ENCODE measurements at regions not wholly inside any gene's neighbourhood (a gene's known extent, or its start where the extent isn't known, plus 50 kb on each side); places are given as distances from the start of the nearest gene placed in this dataset.

DNA sequence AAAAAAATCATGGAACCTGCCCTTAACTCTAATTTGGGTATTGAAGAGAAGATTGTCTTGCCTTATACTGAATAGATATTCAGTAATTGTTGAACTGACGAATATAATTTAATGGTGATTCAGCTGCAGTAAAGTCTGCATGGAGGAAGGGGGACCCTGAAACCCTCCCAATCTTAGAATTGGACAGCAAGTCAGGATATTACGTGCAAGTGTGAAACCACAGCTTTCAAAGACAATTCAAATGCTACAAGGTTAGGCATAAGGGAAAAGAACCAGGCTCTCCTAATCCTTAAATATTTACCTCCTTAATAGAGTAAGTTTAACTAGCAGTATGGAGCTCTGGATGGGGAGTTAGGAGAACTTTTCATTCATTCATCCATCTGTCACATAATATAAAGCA lies 226.9 kb upstream of the TNP1 start:
- DNase-seq (ENCODE audit: low read depth) = no peak

DNA sequence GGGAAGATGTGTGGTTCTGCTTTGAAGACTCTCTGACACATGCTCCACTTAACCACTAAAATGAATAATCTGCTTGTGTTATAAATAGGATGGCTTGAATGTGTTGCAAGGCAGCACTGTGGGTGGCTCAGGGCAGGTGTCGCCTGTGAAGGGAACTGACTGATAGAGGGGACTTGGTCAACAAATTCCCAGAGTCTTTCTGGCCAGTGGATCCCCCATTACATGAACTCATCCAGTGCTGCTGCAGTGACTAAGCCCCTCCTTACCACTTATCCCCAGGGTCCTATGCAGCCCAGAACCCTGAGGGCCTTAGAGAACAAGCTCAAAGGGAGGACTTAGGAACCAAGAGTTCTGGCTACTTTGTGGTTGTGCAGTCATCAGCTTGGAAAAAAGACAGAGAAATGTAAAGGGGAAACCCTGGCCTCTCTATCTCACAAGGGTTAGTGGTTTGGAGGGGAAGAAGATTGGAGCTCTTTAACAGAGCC lies 226.2 kb upstream of the TNP1 start:
- no peak for DNase-seq (ENCODE audit: low read depth)

DNA sequence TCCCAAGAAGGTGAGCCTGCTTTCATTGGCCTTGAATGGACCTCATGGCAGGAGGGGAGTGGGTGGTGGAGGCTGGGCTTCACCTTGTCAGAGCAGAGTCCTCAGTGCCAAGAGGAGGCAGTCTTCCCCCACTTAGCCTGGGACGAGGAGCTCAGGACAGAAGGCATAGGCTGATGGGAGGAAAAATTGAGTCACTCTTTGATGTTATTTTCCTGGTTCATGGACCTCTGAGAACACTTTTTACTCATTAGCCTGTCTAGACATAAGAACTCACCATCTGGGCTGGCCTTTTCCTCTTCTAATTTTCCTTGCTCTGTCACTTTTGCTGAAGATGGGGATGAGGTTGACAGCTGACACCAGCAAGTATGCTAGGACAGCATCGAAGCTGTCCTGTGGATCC lies 225.7 kb upstream of the TNP1 start:
- DNase-seq (ENCODE audit: low read depth) = no peak

DNA sequence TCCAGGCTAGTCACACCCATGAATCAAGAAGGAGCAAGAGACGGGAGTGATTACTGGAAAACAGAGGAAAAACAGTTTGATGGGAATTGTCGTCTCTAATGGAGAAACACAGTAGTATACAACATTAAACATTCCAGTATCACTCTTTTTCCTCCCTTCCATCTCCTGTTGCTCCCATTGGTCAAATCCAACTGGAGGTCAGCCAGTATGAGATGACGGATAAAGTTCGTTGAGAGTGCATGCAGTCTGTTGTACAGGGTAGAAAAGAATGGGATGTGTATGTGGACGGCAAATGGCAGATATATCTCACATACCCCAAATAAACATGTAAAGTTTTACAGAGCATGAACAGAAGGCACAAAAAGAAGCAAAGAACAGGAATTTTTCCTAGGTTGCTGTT lies 221.9 kb upstream of the TNP1 start:
- DNase-seq (ENCODE audit: low read depth) = no peak

DNA sequence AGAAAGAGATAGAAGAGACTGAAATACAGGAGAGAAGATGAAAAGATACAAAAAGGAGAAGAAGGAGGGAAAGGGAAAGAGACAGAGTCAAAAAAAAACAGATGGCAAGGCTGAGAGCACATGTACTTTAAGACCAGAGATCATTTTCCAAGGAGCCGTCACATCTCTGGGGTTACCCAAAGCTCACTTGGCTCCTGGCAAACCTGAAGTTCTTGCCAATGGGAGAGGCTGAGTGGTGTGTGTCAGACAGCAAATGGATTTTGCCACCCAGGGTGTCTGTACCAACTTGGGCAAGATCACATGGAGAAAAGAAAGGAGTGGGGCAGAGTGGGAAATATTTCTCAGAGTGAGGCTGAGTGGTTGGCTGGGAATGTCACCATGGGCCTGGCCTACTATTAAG lies 219.3 kb upstream of the TNP1 start:
- no peak for DNase-seq (ENCODE audit: low read depth)

DNA sequence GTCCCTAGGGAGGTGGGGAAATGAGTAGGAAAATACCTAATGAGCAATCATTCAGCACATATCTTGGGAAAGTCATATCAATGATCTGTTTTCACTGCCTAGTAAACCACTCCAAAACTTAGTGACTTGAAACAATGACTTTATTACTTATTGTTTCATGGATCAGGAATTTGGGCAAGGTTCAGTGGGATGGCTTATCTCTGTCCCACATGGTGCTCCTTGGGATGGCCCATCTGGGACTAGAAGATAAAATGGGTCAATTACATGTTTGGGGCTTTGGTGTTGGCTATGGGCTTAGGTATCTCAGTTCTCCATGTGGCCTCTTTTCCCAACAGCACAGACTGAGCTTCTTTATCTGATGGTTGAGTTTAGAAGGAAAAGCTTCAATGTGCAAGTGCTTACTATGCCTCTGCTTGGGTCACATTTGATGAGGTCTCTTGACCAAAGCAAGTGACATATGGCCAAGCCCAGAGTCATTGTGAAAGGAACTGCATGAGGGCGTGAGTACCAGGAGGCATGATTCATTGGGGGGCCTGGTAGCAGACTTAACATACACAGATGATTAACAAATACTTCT lies 218.1 kb upstream of the TNP1 start:
- no peak for DNase-seq (ENCODE audit: low read depth)

DNA sequence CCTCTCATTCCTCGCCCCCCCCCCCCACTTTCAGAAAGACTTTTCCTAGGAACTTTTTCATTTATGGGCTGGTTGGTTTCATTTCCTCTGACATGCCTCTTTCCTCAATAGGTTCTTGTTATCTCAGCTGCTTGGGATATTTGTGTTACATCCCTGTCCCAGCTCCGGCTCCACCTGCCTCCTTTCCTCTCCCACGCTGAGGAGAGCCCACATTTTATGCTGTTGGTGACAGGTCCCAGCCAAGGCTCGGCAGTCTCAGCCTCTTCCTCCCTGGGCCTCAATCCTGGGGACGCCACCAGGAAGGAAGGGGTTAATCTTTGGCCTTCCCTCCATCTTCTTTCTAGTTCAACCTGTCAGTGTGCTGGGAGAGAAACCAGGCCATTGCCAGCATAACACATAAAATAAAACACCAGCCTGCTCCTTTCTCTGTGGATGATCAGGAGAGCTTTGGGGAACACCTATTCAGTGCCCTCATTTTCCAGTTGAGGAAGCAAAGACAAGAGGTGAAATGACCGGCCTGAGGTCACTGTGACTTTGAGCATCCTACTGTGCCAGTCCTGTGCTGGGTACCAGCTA lies 216.9 kb upstream of the TNP1 start:
- no peak for DNase-seq (ENCODE audit: low read depth)

DNA sequence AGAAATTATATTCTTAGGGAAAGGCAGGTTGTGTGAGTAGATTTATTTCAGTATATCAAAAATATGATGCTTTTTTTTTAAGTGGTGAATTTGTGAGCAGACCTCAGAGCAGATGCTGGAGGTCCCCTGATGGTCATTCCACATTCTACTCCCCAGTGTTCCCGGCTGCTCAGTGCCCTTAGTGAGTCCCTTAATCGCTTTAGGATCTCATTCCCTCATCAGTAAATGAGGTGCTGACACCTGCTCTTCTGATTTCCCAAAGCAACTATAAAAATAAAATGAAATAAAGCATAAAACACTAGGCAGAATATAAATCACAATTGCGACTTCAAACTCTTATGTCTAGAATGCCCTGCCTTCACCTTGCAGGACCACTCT lies 216.2 kb upstream of the TNP1 start:
- DNase-seq (ENCODE audit: low read depth) = no peak

DNA sequence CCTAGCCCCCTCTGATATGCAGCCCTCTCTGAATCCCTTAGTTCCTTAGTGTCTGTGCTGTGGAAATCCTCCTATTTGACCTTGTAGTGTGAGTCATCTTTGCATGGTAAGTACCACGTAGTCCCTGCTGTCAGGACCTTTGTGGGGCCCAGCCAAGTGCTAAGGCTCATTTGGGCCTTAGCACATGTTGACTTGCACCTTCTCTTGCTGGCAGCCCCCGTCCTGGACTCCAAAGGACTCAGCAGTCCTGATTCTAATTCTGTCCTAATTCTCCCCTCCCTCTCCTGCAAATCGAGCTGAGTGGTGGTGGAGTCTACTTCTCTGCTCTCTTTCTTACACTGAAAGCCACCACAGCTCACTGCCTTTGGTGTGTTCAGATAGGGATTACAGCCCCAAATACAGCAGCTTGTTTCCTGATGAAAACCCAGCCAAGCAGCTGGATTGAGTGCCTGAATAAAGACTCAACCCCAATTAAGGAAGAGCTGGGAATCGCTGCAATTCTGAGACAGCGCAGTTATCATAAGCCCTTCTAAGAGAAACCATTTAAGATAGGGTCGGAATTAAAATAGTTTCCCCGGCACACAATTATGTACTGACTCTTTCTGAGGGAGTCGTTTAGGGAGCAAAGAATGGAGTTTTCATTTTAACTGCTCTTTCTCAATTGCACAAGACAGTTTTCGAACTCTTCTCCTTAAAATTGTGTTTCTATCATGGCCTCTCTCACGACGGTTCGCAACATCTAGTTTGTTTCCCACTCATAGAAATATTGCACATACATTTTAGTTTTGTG lies 215.6 kb upstream of the TNP1 start:
- no peak for DNase-seq (ENCODE audit: low read depth)

DNA sequence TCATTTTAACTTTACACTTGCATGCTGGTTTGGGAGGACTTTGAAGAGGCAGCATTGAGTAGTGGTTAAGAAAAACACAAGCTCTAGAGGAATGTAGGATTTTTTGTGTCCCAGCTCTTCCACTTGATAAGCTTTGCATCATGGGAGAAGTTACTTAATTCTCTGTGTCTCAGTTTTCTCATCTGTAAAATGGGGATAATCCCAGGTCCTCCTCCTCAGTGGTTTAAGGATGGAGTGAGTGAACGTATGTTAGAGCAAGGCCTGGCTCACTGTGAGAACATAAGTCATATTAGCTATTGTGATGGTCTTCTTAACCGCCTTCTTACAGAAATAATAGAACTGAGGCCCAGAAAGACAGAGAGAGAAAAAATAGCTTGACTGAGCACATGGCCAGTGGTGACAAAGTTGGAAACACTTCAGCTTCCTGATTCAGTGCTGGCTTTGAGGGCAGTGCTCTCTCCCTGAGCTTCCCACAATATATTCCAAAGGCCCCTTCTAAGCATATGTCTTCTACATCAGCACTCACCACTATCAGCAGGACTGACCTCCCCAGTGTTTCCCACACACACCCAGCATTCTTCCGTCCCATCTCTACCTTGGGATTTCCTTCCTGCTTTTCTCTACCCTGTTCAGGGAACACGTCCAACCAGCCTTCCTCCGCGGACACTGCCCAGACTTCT lies 214.9 kb upstream of the TNP1 start:
- no peak for DNase-seq (ENCODE audit: low read depth)

DNA sequence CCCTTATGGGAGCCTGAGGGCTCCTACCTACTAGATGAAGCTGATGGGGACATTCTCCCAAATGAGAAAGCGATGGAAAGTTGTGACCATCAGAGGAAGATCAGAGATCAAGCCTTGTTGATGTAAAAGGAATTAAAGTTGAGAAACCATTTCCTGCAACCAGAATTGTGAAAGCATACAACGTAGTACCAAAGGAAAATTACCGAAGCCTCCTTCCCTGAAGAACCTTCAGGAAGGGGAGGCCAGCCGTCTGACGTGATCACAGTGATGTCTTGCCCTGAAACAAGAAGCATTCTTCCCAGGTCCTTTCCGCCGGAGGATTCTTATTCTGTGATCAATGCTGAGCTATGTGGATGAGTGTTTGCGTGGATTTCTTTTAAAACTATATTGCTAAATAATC lies 211.6 kb upstream of the TNP1 start:
- DNase-seq (ENCODE audit: low read depth) = no peak

DNA sequence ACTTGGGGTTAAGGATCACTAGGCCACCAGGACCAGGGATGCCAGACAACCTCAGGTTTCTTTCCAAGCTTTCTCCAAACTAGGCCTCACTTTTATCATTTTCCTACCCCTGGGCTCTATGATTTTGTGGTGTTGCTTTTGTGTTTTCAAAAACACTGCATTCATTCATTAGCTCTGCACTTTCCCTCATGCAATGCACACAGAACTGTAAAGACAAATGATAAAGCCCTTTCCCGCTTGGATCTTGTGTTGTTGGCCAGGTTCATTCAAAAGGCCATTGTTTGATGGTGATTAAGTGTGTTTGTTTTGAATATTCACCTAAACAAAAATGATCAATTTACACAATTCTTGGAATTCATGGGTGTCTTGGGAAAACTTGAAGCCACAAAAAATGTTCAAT lies 210.7 kb upstream of the TNP1 start:
- no peak for DNase-seq (ENCODE audit: low read depth)

DNA sequence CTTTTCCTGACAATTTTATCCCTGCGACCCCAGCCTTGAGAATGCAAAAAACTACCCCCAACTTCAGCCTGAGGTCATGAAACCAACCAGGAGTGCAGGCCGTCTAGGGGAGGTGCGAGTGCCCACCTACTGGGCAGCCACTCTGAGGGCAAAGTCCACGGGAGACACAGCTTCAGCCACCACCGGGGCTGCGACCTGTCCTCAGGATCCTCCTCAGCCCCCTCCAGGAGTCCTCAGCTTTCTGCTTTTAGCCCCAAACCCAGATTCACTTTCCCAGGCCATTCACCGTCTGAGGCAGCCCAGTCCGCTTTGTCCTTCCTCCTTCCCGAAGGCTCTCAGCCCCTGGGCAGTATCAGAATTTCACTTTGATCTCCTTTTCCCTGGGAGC lies 210.2 kb upstream of the TNP1 start:
- DNase-seq (ENCODE audit: low read depth) = no peak

DNA sequence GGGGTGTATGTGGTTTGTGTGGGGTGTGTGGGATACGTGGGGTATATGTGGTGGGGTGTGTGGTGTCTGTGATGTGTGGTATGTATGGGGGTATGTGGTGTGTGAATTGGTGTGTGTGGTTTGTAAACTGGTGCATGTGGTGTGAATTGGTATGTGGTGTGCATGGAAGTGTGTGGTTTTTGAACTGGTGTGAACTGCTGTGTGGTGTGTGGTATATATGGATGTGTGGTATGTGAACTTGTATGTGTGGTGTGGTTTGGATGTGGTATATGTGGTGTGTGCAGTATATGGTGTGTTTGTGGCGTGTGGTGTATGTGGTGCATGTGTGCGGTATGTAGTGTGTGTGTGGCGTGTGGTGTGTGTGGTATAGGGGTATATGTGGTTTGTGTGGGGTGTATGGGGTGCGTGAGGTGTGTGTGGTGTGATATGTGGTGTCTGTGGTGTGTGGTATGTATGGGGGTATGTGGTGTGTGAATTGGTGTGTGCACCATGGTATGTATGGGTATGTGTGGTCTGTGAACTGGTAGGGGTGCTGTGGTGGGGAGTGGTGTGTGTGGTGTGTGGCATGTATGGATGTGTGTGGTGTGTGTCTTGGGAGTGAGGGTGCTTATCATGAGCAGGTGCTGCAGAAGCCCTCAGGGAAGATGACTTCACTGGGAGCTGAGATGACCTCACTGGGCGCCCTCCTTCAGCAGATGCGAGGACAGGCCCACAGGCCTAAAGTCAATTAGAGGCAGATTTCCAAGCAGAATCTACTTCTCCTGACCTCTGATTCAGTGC lies 209.6 kb upstream of the TNP1 start:
- no peak for DNase-seq (ENCODE audit: low read depth)

DNA sequence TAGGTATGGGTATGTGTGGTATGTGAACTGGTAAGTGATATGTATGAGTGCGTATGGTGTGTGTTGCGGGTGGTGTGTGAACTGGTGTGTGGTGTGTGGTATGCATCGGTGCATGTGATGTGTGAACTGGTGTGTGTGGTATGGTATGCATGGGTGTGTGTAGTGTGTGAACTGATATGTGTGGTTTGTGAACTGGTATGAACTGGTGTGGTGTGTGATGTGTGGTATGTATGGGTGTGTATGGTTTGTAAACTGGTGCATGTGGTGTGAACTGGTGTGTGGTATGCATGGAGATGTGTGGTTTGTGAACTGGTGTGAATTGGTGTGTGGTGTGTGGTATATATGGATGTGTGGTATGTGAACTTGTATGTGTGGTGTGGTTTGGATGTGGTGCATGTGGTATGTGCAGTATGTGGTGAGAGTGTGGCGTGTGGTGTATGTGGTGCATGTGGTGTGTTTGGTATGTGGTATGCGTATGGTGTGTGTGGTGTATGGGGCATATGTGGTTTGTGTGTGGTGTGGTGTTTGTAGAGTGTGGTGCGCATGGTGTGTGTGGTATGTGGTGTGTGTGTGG lies 208.9 kb upstream of the TNP1 start:
- no peak for DNase-seq (ENCODE audit: low read depth)

DNA sequence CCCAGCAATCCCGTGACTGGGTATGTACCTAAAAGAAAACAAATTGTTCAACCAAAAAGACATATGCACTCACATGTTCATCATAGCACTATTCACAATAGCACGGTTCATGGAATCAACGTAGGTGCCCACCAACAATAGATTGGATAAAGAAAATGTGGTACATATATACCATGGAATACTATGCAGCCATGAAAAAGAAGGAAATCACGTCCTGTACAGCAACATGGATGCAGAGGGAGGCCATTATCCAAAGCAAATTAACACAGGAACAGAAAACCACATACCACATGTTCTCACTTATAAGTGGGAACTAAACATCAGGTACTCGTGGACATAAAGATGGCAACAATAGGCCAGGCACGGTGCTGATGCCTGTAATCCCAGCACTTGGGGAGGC lies 207.9 kb upstream of the TNP1 start:
- no peak for DNase-seq (ENCODE audit: low read depth)

DNA sequence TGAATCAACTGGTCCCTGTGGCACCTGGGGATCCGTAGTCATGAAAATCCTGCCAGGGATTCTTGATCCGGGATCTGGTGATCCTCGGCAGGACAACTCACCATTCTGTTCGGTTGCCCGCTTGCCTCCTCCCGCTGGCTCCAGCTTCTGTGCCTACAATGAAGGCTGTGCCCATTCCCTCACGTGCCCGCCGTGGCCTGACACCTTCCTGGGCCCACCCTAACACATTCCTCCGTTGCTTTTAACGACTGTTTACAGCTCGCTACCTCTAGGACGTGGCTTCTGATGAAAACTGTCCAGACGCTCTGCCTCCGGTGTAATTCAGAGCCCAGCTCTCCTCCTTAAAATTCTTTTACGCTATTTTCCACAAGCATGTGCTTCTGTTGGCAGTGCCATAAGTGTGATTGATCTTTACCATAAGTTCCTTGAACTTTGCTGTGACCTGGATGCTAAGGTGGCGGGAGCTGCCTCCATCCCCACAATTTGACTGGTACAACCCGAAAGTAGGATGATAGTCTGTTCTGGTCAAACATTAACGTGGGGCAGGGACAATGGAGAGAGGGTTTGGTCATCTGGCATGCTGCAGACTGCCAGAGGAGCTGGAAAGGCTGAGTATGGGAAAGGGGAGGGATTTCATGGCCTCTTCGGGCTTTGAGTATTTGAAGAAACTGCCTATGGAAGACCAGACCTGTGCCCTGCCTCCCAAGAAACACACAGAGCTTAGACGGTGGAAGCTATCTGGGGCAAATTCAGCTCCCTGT lies 206.8 kb upstream of the TNP1 start:
- no peak for DNase-seq (ENCODE audit: low read depth)

DNA sequence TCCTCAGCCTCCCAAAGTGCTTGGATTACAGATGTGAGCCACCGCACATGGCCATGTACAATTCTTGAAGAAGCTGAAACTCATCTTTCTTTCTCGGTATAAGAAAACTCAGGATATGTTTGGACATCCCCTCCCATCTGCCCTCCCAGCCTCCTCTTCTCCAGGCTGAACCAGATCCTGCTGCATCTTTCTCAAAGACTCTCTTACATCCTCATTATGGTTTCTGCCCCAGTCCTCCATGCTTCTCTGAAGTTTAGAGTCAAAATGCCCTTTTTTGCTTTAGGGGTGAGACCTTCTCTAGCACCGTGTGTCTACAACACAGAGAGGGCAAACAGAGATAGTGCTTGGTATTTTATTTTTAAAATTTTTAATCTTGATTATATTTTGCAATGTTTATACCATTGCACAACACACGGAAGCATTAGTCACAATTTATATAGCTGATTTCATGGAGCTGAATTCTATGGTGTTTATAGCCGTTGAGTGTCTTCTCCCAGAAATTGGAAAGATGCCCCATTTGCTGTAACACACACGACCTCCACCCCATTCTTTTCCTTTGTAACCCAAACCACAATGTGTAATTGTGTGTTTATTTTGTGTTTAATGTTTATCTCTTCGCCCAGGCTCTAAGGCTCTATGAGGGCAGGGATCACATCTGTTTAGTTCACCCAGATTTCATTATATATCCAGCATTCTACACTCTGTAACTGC lies 206.0 kb upstream of the TNP1 start:
- DNase-seq (ENCODE audit: low read depth) = no peak

DNA sequence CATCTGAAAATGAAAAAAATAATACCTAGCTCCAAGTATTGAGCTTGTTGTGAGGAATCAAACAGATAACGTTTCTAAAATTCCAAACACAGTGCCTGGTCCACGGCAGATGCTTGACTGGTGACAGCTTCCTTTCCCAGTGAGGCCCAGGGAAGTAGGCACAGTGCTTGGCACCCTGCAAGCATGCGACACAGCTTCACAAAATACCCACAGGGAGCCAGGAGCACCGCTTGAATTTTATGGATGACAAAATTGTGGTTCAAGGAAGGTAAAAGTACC lies 205.1 kb upstream of the TNP1 start:
- DNase-seq (ENCODE audit: low read depth) = no peak

DNA sequence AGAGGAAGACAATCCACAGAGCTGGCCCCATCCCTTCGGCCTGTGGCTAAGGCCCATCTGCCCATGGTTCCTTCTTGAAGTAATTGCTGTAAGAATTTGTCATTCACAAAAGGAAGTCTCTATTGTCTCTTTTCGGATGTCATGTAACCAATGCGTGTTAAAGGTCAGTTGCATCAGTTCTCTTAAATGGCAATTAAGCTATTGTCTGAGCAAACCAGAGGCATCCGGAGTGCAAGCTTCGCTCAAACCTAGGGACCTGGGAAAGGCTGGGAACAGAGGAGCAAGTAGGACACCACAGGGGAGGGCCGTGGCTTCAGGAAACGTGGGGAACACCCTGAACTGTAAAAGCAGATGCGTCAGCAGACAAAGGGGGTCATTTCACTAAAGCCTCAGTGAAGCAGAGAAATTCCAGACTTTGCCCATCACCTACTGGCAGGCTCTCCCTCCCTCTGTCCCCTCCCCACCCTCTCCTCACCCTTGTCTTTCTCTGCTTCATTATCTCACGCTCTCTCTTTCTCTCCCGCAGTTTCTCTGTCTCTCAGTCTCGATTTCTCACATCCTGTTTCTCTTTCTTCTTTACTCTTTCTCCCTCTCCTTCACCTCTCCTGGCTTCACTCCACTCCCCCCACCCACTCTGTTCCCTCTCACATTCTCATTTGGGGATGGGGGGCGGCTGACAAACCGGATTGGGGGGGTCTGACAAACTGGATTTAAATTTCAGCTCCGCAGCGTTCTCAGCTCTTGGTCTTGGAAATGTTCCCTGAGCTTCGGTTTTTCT lies 204.6 kb upstream of the TNP1 start:
- DNase-seq (ENCODE audit: low read depth) = no peak
